ENCODE measurements at regions not wholly inside any gene's neighbourhood (a gene's known extent, or its start where the extent isn't known, plus 50 kb on each side); places are given as distances from the start of the nearest gene placed in this dataset.
"Not testable (repeated sequence)": the region's sequence is repeated elsewhere in the genome, so short reads cannot be mapped to it uniquely, and the experiment has no call there.

DNA sequence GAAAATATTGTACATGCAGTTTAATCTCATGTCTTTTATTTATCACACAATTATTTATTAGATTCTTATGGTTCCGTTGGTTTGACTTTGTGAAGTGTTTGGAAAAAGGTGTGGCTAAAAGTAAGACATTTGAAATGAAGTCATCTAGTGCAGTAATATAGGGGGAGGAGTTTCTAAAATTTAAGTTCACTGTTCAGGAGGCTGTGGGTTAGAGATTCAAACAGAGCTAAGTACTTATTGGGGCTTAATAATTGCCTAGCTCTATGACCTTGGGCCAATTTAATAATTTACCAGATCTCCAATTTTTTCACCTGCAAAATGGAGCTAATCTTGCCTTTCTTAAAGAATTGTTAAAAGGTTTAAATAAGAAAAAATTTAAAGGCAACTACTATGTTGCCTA, 144.6 kb downstream of the NDFIP2 start:
- DNase-seq (ENCODE audit: low read depth, low spot score): no peak

DNA sequence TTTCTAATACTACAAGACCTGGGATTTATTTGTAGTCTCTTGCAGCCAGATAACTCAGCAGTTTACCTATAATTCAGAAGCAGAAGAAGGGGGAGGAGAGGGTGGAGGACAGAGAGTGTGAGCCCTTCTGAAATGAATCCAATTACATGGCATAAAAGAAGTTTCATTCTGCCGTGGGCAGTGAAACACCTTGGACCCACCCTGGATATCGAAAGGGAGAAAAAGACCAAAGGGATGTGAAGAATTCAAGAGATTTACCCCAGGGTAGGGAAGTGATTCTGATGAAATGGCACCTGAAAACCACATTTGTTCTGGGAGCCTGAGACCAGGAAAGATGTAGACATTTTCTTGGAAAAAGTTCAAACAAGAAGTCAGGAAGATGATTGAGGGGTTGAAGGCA, 140.9 kb downstream of the NDFIP2 start:
- DNase-seq (ENCODE audit: low read depth, low spot score): no peak

DNA sequence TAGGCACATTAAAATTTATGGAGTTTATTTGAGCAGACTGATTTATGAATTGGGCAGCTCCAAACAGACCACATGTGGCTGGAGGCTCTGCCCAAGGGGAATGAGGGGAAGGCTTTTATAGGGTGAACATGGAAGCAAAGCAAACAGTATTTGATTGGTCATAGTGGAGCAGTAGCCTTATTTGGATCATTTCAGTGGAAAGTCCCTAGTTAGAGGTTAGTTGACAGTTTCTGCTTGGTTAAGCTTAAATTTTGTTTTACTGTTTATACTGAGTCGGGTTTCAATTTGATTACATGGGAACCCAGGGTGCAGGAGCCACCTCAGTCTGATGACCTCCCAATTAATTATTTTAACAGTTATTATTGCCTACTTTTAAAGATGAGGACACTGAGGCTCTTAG, 140.5 kb downstream of the NDFIP2 start:
- no peak for DNase-seq (ENCODE audit: low read depth, low spot score)

DNA sequence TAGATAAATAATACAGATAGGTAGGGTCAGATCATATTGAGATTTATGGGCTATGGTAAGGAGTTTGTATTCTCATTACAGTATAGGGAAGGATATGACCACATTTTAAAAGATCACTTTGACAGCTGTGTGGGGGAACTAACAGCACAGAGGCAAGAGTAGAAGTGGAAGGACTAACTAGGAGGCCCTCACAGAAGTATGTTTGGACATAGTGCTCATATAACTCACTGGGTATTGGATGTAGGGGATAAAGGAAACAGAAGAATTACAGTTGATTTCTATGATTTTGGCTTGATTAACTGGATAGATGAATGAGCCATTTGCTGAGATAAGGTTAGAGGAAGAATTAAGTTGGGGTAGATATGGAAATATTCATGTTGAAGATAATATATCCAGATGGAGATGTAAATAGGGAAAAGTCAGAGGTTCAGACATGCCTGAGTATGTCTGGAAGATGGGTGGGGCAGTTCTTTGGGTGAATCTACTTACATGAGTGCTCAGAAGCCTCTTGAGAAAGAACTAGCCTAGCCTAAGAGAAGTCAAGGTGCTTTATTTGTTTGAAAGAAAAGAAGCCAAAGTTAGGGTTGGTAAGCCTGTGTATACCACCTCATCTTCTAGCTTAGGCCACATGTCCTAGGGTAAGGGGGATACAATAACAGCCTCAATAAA, 133.4 kb downstream of the NDFIP2 start:
- DNase-seq (ENCODE audit: low read depth, low spot score): no peak

DNA sequence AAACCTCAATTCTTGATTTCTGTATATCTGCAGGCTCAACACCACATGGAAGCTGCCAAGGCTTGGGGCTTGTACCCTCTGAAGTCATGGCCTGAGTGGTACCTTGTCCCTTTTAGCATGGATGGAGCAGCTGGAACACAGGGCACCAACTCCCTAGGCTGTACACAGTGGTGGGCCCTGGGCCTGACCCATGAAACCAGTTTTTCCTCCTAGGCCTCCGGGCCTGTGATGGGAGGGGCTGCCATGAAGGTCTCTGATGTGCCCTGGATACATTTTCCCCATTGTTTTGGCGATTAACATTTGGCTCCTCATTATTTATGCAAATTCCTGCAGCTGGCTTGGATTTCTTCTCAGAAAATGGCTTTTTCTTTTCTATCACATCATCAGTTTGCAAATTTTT, 131.6 kb downstream of the NDFIP2 start:
- DNase-seq (ENCODE audit: low read depth, low spot score): no peak

DNA sequence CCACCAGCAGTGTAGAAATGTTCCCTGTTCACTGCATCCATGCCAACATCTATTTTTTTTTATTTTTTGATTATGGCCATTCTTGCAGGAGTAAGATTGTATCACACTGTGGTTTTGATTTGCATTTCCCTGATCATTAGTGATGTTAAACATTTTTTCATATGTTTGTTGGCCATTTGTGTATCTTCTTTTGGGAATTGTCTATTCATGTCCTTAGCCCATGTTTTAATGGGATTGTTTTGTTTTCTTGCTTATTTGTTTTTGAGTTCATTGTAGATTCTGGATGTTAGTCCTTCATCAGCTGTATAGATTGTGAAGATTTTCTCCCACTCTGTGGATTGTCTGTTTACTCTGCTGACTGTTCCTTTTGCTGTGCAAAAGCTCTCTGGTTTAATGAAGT, 126.9 kb downstream of the NDFIP2 start:
- DNase-seq (ENCODE audit: low read depth, low spot score): not testable (repeated sequence)

All from ELF-1 (cell line).